ENCODE measurements at regions not wholly inside any gene's neighbourhood (a gene's known extent, or its start where the extent isn't known, plus 50 kb on each side); places are given as distances from the start of the nearest gene placed in this dataset.
A peak's percentile ranks its signal among the peaks of the same experiment; 100 is the strongest.

- TF ChIP-seq POLR2AphosphoS5 (IDR thresholded peaks at IDR 0.05) (no peak), EP300 (IDR thresholded peaks at IDR 0.05) (no peak), POLR2A (IDR thresholded peaks at IDR 0.05; ENCODE audit: low read depth) (no peak), CTCF (IDR thresholded peaks at IDR 0.05) (no peak)
- intact Hi-C loops (cut with DNase I): no loop called here
- Histone ChIP-seq H3K27me3 (no peaks in the 10 kb centered on the region), H3K36me3 (no peaks in the 10 kb centered on the region), H3K4me1 (no peaks in the 10 kb centered on the region), H3K4me3 (no peak overlapping the region), H3K9me3 (no peaks in the 10 kb centered on the region), H3K27ac (replicated peaks in 1 of 4) (no peak overlapping the region)
- no peak for DNase-seq (ENCODE audit: extremely low spot score)
- WGBS: 92% methylated on average over 2 of the region's 2 CpGs
These were observed 142.2 kb upstream of the DTNA start for GRCh38 chr18:34567857-34568256.

GRCh38 chr18:34576622-34577021 is 133.5 kb upstream of the DTNA start:
- Histone ChIP-seq H3K9me3 (no peaks in the 10 kb centered on the region), H3K4me3 (no peak overlapping the region), H3K36me3 (no peaks in the 10 kb centered on the region), H3K27me3 (no peaks in the 10 kb centered on the region), H3K27ac (replicated peaks in 1 of 4) (no peak overlapping the region), H3K4me1 (peaks cover 0 to 4% (median 0%) of the 10 kb centered on the region in 4 donors)
- TF ChIP-seq POLR2AphosphoS5 (IDR thresholded peaks at IDR 0.05) (no peak), POLR2A (IDR thresholded peaks at IDR 0.05; ENCODE audit: low read depth) (no peak), EP300 (IDR thresholded peaks at IDR 0.05) (no peak), CTCF (IDR thresholded peaks at IDR 0.05) (no peak)
- no peak for DNase-seq (ENCODE audit: extremely low spot score)
- WGBS: 94% methylated on average over 6 of the region's 6 CpGs
- intact Hi-C loops (cut with DNase I): no loop called here

GRCh38 chr18:34583895-34584294 is 126.2 kb upstream of the DTNA start:
- H3K27me3 ChIP-seq: no peaks in the 10 kb centered on the region
- TF ChIP-seq EP300 (IDR thresholded peaks at IDR 0.05) (no peak), CTCF (IDR thresholded peaks at IDR 0.05) (no peak), POLR2A (IDR thresholded peaks at IDR 0.05; ENCODE audit: low read depth) (no peak), POLR2AphosphoS5 (IDR thresholded peaks at IDR 0.05) (no peak)
- intact Hi-C loops (cut with DNase I): no loop called here
- no peaks in the 10 kb centered on the region for H3K36me3 ChIP-seq
- H3K4me3 ChIP-seq: no peak overlapping the region
- H3K9me3 ChIP-seq: no peaks in the 10 kb centered on the region
- H3K27ac ChIP-seq (replicated peaks in 1 of 4): no peak overlapping the region
- no peak for DNase-seq (ENCODE audit: extremely low spot score)
- 95% methylated on average over 4 of the region's 4 CpGs for WGBS
- no peaks in the 10 kb centered on the region for H3K4me1 ChIP-seq

- no peaks in the 10 kb centered on the region for H3K9me3 ChIP-seq
- no peak overlapping the region for H3K4me3 ChIP-seq
- no peak for TF ChIP-seq POLR2AphosphoS5 (IDR thresholded peaks at IDR 0.05)
- TF ChIP-seq CTCF (IDR thresholded peaks at IDR 0.05): no peak
- TF ChIP-seq EP300 (IDR thresholded peaks at IDR 0.05): no peak
- no peak for TF ChIP-seq POLR2A (IDR thresholded peaks at IDR 0.05; ENCODE audit: low read depth)
- H3K4me1 ChIP-seq: peaks cover 6 to 14% (median 13%) of the 10 kb centered on the region in 4 donors
- intact Hi-C loops (cut with DNase I): loop anchor here (5.0 kb wide), 1 partner anchor 98 kb away; no protein-coding TSS in a partner anchor
- H3K36me3 ChIP-seq: no peaks in the 10 kb centered on the region
- no peaks in the 10 kb centered on the region for H3K27me3 ChIP-seq
- WGBS: 54% methylated on average over 2 of the region's 2 CpGs
- peak overlapping the region in 2 of 4 donors; percentile 4 to 31 for H3K27ac ChIP-seq (replicated peaks in 1 of 4)
- no peak for DNase-seq (ENCODE audit: extremely low spot score)
These were observed 119.6 kb upstream of the DTNA start for GRCh38 chr18:34590503-34590902.

- H3K27me3 ChIP-seq: no peaks in the 10 kb centered on the region
- H3K4me1 ChIP-seq: peaks cover 6 to 28% (median 26%) of the 10 kb centered on the region in 4 donors
- H3K36me3 ChIP-seq: no peaks in the 10 kb centered on the region
- no peaks in the 10 kb centered on the region for H3K9me3 ChIP-seq
- DNase-seq (ENCODE audit: extremely low spot score): no peak
- no peak for TF ChIP-seq EP300 (IDR thresholded peaks at IDR 0.05)
- no peak for TF ChIP-seq POLR2AphosphoS5 (IDR thresholded peaks at IDR 0.05)
- no peak for TF ChIP-seq CTCF (IDR thresholded peaks at IDR 0.05)
- no peak for TF ChIP-seq POLR2A (IDR thresholded peaks at IDR 0.05; ENCODE audit: low read depth)
- H3K4me3 ChIP-seq: no peak overlapping the region
- peak overlapping the region; percentile 82 to 87 (median 83) for H3K27ac ChIP-seq (replicated peaks in 1 of 4)
- 74% methylated on average over 2 of the region's 2 CpGs for WGBS
- intact Hi-C loops (cut with DNase I): loop anchor here (5.0 kb wide), 1 partner anchor 100 kb away; no protein-coding TSS in a partner anchor
These were observed 118.1 kb upstream of the DTNA start for GRCh38 chr18:34591920-34592444.

All from esophagus muscularis mucosa (tissue), 4 donors.